ENCODE measurements at regions not wholly inside any gene's neighbourhood (a gene's known extent, or its start where the extent isn't known, plus 50 kb on each side); places are given as distances from the start of the nearest gene placed in this dataset.
"Not testable (repeated sequence)": the region's sequence is repeated elsewhere in the genome, so short reads cannot be mapped to it uniquely, and the experiment has no call there.

DNA sequence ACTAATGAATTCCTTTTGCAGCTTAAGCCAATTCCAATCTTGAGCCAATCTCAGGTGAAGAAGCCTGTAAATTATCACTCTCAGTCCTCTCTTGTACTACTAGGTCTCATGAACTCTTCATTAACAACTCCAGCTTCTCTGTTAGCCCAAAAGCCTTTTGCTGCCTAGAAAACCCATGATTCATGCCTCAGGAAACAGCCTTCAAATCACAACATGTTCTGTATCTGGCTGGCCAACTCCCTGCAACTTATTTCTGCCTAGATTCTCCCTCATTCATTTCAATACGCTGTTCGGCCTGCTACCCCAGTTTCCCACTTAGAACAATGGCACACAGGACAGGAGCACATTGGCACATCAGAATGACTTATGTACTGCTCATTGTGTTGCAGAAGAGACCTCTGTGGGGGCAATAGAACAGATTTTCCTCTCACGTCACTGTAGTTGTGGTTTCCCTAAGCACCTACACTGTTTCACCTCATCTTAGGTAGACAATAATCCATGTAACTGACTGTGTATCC is 395.4 kb downstream of the OR4F29 start:
- TF ChIP-seq, protein P1, sequence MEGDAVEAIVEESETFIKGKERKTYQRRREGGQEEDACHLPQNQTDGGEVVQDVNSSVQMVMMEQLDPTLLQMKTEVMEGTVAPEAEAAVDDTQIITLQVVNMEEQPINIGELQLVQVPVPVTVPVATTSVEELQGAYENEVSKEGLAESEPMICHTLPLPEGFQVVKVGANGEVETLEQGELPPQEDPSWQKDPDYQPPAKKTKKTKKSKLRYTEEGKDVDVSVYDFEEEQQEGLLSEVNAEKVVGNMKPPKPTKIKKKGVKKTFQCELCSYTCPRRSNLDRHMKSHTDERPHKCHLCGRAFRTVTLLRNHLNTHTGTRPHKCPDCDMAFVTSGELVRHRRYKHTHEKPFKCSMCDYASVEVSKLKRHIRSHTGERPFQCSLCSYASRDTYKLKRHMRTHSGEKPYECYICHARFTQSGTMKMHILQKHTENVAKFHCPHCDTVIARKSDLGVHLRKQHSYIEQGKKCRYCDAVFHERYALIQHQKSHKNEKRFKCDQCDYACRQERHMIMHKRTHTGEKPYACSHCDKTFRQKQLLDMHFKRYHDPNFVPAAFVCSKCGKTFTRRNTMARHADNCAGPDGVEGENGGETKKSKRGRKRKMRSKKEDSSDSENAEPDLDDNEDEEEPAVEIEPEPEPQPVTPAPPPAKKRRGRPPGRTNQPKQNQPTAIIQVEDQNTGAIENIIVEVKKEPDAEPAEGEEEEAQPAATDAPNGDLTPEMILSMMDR (IDR thresholded peaks at IDR 0.05): not testable (repeated sequence)
- TF ChIP-seq, protein P2, sequence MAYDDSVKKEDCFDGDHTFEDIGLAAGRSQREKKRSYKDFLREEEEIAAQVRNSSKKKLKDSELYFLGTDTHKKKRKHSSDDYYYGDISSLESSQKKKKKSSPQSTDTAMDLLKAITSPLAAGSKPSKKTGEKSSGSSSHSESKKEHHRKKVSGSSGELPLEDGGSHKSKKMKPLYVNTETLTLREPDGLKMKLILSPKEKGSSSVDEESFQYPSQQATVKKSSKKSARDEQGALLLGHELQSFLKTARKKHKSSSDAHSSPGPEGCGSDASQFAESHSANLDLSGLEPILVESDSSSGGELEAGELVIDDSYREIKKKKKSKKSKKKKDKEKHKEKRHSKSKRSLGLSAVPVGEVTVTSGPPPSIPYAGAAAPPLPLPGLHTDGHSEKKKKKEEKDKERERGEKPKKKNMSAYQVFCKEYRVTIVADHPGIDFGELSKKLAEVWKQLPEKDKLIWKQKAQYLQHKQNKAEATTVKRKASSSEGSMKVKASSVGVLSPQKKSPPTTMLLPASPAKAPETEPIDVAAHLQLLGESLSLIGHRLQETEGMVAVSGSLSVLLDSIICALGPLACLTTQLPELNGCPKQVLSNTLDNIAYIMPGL (CRISPR knock-in tag; IDR thresholded peaks at IDR 0.05; ENCODE audit: borderline replicate concordance): not testable (repeated sequence)
- TF ChIP-seq BHLHE40 (IDR thresholded peaks at IDR 0.05; ENCODE audit: low read depth, low read length); RAD21 (conservative IDR thresholded peaks at IDR 0.05 in 1 of 2, IDR thresholded peaks at IDR 0.05 in 1 of 2); NR3C1 (IDR thresholded peaks at IDR 0.05); HEYL (CRISPR knock-in tag; IDR thresholded peaks at IDR 0.05); JUNB (IDR thresholded peaks at IDR 0.05); KDM1A (IDR thresholded peaks at IDR 0.05; ENCODE audit: low read depth): not testable (repeated sequence)
- TF ChIP-seq, protein P3, sequence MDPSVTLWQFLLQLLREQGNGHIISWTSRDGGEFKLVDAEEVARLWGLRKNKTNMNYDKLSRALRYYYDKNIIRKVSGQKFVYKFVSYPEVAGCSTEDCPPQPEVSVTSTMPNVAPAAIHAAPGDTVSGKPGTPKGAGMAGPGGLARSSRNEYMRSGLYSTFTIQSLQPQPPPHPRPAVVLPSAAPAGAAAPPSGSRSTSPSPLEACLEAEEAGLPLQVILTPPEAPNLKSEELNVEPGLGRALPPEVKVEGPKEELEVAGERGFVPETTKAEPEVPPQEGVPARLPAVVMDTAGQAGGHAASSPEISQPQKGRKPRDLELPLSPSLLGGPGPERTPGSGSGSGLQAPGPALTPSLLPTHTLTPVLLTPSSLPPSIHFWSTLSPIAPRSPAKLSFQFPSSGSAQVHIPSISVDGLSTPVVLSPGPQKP (IDR thresholded peaks at IDR 0.05; ENCODE audit: low read depth, low read length): not testable (repeated sequence)
